ENCODE measurements at regions not wholly inside any gene's neighbourhood (a gene's known extent, or its start where the extent isn't known, plus 50 kb on each side); places are given as distances from the start of the nearest gene placed in this dataset.

GRCh38 chr2:103814016-103814415 lies 1039.9 kb upstream of the POU3F3 start:
- no peak for DNase-seq

- DNase-seq = no peak
Measured at GRCh38 chr2:103815731-103816130, 1038.2 kb upstream of the POU3F3 start.

GRCh38 chr2:103817746-103818145 lies 1036.2 kb upstream of the POU3F3 start:
- no peak for DNase-seq

- DNase-seq = no peak
Measured at GRCh38 chr2:103818176-103818575, 1035.7 kb upstream of the POU3F3 start.

- no peak for DNase-seq
Measured at GRCh38 chr2:103819599-103819998, 1034.3 kb upstream of the POU3F3 start.

GRCh38 chr2:103823847-103824246 lies 1030.1 kb upstream of the POU3F3 start:
- peak; percentile 34 for DNase-seq

GRCh38 chr2:103847276-103847675 lies 1006.6 kb upstream of the POU3F3 start:
- DNase-seq = no peak

GRCh38 chr2:103859238-103859637 lies 994.7 kb upstream of the POU3F3 start:
- DNase-seq = no peak

GRCh38 chr2:103860016-103860415 lies 993.9 kb upstream of the POU3F3 start:
- DNase-seq = no peak

- DNase-seq = no peak
Measured at GRCh38 chr2:103868396-103868795, 985.5 kb upstream of the POU3F3 start.

GRCh38 chr2:103873716-103874351 lies 980.1 kb upstream of the POU3F3 start:
- DNase-seq = no peak

- no peak for DNase-seq
Measured at GRCh38 chr2:103875131-103875530, 978.8 kb upstream of the POU3F3 start.

- no peak for DNase-seq
Measured at GRCh38 chr2:103875531-103875930, 978.4 kb upstream of the POU3F3 start.

- no peak for DNase-seq
Measured at GRCh38 chr2:103876611-103877010, 977.3 kb upstream of the POU3F3 start.

- no peak for DNase-seq
Measured at GRCh38 chr2:103879101-103879500, 974.8 kb upstream of the POU3F3 start.

GRCh38 chr2:103880081-103880834 lies 973.7 kb upstream of the POU3F3 start:
- DNase-seq = no peak

- DNase-seq = no peak
Measured at GRCh38 chr2:103887625-103888024, 966.3 kb upstream of the POU3F3 start.

GRCh38 chr2:103896182-103896581 lies 957.7 kb upstream of the POU3F3 start:
- no peak for DNase-seq

GRCh38 chr2:103898561-103898960 lies 955.4 kb upstream of the POU3F3 start:
- no peak for DNase-seq

- no peak for DNase-seq
Measured at GRCh38 chr2:103902347-103902746, 951.6 kb upstream of the POU3F3 start.

- no peak for DNase-seq
Measured at GRCh38 chr2:103921161-103921560, 932.8 kb upstream of the POU3F3 start.

GRCh38 chr2:103942199-103942598 lies 911.7 kb upstream of the POU3F3 start:
- no peak for DNase-seq

GRCh38 chr2:103945083-103945482 lies 908.8 kb upstream of the POU3F3 start:
- no peak for DNase-seq

Data from NCI-H2029 (cell line).